GM19240 (cell line): ENCODE measurements at regions not wholly inside any gene's neighbourhood (a gene's known extent, or its start where the extent isn't known, plus 50 kb on each side); places are given as distances from the start of the nearest gene placed in this dataset.
"Not testable (repeated sequence)": the region's sequence is repeated elsewhere in the genome, so short reads cannot be mapped to it uniquely, and the experiment has no call there.

Experiments used
- DNase-seq: peaks from one replicate; pipeline ENCODE4 v3.0.0; 2011; ENCODE audit warnings: low spot score; ENCODE audit not compliant: insufficient read length

DNA sequence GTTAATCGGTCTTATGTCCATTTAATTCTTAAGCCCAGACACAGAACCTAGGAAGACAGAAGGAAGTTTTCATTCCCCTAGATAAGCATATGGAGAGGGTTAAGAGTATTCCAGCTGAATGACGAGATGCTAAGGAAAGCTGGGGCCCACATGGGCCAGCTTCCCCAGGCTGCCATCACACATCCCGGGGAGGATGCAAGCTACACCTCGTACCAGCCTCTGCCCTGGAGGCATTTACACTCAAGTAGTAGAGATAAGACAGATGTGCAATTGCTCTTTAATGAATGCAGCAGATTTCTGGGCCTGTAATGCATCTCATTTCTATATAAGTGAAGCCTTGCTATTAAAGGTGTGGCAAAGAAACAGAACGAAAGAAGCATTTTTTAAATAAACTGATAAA lies 144.5 kb downstream of the MEX3B start:
- DNase-seq: no peak

DNA sequence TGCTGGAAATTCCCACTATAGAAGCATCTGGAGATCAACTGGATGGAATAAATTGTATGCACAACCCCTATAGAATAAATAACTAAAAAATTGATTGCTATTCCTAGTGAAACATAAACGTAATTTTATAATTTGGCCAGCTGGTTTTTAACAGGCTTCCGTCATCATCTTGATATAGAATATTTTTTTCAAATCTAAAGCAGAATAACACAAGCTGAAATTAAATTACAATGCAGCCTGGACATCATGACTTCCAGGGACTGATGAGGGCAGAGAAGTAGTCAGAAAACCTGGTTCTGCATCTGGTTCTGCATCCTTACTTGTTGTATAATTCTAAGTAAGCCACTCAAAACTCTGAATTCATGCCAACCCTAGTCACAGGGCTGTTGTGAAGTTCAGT lies 146.1 kb downstream of the MEX3B start:
- no peak for DNase-seq

DNA sequence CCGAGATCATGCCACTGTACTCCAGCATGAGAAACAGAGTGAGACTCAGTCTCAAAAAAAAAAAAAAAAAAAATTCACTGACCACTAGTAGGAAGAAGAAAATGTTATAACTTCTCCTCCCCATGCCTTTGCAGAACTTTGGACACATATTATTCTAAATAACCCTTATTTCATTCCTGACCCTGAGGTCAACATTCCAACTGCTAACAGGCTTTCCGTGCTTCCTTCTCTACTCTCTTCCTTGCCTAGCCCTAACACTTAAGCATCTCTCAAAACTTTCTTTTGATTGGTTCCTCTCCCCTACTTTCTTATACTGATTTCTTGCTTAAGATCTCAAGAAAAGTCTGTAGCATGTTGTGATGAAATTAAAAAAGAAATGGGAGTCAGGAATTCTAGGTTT lies 146.8 kb downstream of the MEX3B start:
- DNase-seq: no peak

DNA sequence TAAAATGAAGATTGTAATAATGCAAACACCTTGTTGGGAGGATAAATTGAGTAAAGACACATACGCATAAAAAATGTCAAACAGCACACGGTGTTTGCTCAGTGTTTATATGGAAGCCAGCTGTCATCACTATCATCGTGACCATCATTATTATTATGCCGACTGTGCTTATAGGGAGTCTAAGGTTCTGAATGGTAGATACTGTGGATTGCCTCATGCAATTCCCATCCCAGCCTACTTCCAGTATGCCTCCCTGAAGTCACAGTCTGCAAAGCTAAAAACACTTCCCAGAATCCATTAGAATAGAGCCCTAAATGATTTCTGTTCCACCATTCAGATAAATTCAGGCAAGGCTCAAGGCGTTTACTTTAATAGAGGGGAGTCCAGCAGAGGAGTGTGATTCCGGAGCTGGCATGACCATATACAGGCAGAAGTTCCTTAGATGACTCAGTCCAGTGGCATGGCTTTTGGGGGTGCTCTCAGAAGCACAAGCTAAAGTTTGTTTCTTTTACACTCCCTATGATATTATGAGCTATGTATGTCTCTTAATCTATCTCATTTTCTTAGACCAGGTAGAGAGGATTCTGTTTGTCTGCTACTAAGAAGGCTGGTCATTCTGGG lies 148.7 kb downstream of the MEX3B start:
- no peak for DNase-seq

DNA sequence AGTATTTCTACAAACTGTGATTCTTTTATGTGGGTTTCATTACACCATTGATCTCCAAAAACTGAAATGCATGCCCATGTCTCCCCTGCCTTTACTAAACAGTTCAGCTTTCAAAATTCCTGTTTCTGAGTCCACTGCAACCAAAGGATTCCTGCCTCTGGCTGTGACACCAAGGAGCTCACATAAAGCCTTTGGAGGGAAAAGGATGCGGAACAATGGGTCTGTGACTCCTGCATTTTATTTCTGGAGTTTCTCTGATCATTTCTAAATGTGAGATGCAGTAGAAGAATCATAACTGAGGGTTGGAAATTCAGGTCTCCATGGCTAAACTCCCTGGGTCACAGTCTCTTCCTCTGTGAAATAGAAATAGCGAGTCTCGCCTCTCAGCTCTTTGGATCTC lies 149.5 kb downstream of the MEX3B start:
- no peak for DNase-seq

DNA sequence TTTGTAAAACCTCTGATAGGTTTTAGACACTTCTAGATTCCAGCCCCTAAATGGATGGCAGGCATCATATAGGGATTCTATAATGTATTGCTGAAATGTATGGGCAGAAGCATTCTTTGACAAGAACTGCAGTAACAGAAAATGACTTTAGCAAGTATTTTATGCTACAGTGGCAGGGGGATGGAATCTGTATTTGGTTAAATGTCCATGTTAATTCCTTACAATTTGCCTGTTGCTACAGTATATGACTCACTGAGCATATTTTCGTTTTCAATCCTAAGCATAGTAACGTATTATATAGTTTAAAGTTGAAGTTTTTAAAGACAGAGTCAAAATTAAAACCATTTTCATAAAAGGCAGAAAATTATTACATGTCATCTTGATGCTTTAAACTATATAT lies 150.1 kb downstream of the MEX3B start:
- no peak for DNase-seq

DNA sequence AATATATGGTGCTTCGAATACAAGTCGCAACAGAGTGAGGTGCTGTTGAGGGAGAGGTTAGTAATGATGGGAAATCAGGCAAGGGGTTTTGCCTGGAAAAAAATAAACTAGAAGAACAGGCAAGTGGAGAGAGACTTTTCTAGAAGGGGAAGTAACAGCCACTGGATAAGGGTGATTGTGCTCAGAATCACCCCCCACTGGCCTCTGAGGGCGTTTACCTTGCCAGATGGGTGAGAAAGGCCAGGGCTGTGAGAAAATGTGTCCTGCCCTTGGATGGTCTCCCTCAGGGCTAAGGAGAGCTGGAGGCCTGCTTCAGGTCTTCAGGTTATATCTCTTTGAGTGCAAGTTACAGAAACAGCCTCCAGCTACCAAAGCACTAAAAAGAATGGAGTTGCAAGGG lies 151.8 kb downstream of the MEX3B start:
- no peak for DNase-seq

DNA sequence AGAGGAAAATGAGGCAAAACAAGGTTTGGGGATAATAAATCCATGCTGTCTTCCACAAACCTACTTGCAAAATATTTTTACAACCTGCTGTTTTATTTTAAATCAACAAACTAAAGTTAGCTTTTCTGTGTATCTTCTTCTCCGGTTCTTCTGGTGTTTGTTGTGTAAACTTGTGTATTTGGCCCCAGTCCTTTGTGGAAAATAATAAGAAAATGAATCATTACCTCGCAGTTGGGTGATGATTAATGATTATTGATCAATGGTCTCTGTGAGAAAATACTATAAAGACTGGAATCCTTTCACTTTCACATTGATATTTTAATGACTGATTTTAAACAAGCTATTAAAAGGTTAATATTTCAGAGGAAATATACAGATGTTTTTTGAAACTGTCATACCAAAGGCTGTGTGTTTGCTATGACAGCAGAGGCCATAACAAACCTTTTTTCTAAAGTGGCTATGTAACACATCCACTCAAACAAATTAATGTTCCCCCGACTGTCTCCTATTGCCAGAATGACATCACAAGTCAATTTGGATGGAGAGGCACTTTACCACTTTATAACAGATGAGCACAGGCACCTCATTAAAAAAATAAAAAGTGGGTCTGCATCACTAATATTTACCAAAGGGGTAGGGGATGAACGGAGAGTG lies 152.5 kb downstream of the MEX3B start:
- no peak for DNase-seq

DNA sequence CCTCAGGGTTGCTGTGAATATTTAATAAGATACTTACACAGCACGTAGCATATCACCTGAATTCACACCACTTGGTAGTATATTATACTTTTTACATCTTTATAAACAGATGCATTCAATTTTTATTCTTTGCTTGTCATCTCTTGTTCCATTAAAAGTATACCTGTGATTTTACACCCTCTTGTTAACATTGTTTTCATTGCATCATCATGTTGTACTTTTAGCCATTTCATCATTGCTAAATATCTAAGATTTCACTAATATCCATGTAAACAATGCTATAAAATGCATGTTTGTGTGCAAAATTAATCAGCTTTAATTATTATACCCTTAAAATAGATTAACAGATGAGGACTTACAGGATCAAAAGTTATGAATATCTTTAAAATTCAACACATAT lies 155.3 kb downstream of the MEX3B start:
- DNase-seq: no peak

DNA sequence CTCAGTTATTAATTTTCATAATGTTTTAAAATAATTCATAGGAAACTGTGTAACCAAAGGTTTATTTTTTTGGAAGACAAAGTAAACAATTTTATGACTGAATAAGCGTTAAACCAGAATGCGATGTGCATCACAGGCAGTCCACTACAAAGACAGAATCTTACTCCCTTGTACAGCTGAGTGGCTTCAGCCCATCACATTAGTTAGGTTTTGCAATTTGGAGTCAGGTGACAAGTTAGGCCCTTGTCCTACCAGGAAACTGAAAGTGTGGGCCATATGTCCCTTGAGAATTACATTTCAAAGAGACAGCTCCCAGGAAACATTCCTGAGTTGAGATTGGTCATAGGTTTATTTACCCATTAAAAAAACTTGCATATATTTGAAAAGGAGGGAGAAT lies 156.3 kb downstream of the MEX3B start:
- DNase-seq: no peak

DNA sequence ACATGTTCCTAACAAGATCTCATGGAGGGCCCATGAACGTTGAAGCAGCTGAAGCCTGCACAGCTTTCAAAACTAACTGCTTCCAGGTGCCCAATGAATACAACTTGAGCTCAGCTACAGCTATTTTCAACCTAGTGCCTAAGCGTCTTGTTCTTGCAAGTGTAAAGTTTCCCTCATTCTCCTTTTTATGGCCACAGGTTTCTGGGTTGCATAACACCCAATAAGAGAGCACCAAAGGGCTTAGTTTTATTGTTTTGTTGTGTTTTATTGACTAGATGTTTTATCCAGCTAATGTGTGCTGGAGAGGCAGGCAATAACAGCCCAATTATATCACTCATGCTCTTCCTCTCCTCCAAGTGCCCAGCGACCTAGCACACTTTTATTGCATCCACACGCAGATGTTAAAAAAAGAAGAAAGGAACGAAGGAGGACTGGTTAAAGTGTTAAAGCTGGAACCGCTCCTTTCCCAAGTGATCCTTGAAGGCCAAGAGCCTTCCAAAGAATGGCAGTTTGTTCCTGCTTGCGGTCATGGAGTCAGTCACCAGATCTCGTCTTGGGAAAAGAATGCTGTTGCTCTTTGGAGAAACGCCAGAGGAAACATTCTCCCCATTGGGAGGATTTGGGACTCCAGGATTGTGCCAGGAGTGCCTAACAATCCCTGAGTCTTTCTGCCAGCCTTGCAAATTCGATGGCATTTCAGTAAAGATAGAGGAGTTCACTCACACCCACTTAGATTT lies 156.9 kb downstream of the MEX3B start:
- no peak for DNase-seq

DNA sequence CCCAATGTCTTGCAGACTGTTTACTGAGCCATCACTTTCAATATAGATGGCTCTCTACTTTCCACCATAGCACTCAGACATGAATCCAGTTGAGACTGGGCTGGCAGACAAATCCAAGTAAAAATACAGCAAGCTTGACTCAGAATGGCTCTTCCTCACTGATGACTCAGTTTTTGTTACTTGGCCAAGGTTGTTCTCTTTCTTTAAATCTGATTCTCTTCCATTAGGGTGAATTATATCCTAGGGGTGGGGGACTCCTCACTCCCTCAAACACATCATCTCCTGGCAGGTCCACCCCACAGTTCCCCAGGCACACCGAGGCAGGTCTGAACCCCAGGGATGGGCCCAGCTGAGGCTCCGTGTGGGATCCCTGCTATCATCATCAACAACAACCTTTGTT lies 157.9 kb downstream of the MEX3B start:
- no peak for DNase-seq

DNA sequence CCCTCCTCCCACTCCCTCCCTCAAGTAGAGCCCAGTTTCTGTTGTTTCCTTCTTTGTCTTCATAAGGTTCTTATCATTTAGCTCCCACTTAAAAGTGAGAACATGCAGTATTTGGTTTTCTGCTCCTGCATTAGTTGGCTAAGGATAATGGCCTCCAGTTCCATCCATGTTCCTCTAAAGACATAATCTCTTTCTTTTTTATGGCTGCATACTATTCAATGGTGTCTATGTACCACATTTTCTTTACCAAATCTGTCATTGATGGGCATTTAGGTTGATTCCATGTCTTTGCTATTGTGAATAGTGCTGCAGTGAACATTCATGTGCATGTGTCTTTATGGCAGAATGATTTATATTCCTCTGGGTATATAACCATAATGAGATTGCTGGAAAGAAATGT lies 158.6 kb downstream of the MEX3B start:
- DNase-seq: not testable (repeated sequence)

DNA sequence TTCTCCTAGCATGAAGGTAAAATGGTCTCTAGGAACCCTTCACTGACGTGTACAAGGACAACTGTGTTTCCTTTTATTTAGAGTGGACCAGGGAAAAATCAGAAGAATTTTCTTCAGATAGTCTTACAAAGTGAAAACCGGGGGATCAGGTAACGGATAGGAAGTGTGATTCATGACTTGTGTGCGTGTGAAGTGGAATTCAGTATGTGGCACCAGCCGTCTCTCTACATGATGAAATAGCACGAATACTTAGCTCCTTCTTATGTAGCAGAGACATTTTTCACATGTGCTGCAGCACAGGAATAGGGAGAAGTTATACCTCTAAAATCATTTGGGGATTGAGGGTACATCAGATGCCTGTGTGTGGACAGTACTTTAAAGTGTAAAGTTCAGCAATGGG lies 159.2 kb downstream of the MEX3B start:
- DNase-seq: no peak

DNA sequence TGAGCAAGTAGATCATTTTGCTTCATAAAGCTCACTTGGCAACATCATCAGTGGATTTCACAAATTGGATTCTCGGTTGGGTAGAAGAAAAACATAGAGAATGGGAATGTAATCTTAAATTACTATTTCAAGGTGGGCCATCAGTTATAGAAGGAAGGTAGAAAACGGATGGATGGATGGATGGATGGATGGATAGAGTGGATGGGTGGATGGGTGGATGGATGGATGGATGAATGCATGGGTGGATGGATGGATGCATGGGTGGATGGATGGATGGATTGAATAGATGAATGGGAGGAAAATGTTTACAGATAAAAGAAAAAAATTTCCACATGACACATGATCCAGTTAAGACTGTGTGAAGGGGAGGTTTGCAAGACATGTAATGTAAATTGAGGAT lies 159.7 kb downstream of the MEX3B start:
- no peak for DNase-seq

DNA sequence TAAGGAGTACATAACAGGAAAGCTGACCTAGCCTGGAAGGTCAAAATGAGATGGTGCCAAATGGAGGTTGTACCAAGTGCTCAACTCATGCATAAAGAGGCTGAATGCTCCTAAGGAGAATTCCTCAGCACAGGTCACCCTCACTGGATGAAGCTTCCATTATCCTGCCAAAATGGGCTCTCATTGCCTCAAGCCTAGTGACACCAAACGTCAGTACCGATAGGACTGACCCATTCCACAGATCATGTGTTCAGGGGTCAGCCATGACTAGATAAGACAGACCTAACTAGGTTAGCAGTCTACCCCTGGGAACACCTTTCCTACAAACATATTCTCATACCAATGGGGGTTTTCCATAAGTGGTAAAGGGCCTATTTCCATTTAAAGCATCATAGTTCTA lies 160.7 kb downstream of the MEX3B start:
- no peak for DNase-seq

DNA sequence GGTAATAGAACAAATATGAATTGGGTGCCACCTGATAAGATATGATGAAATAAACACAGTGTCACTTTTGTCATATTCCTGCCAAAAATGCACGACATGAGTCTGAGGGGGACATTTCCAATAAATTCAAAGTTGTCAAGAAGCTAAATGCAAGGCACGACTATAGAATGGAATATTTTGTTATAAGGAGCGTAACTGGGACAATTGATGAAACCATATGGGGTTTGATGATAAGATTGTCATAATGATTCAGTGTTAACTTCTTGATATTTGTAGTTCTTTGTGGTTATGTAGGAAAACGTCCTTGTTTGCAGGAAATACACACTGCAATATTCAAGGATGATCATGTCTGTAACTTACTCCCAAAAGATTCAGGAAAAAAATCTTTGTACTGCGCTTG lies 163.3 kb downstream of the MEX3B start:
- no peak for DNase-seq

DNA sequence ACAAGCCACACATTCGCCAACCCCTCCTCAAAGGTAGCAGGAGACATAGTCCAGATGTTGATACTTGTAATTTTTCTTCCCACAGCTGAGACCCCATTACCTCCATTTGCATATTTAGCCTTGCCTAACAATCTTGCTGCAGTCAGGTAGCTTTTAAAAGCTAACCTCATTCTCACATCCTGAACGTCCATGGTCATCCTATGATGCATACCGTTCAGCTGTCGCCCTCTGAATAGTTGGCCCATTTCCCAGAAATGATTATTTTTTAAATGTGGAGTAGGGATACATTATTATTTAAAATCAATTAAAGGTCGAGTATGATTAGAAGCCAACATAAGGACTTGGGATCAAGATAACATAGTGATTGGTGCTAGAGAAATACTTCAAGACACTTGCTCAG lies 165.0 kb downstream of the MEX3B start:
- no peak for DNase-seq

DNA sequence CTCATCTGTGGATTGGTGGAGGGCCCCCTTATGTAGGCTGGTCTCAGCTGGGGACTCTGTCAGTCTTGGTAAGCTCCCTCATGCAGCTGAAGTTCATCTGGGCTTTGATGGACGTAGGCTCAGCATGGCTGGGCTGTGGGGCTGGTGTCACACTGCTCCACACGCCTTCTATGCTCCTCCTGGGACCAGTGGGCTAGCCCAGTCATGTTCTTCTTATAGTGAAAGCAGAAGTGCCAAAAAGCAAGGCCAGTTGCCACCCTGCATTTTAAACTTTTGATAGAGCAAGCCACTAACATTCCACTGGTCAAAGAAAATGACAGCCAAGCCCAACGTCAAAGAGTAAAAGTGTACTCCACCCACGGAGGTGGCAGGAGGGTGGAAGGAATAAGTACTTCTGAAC lies 165.5 kb downstream of the MEX3B start:
- DNase-seq: peak; percentile 3

DNA sequence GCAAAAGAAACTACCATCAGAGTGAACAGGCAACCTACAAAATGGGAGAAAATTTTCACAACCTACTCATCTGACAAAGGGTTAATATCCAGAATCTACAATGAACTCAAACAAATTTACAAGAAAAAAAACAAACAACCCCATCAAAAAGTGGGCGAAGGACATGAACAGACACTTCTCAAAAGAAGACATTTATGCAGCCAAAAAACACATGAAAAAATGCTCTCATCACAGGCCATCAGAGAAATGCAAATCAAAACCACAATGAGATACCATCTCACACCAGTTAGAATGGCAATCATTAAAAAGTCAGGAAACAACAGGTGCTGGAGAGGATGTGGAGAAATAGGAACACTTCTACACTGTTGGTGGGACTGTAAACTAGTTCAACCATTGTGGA lies 170.1 kb downstream of the MEX3B start:
- DNase-seq: not testable (repeated sequence)

DNA sequence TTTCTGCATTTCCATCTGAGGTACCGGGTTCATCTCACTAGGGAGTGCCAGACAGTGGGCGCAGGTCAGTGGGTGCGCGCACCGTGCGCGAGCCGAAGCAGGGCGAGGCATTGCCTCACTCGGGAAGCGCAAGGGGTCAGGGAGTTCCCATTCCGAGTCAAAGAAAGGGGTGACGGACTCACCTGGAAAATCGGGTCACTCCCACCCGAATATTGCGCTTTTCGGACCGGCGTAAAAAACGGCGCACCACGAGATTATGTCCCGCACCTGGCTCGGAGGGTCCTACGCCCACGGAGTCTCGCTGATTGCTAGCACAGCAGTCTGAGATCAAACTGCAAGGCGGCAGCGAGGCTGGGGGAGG lies 175.1 kb downstream of the MEX3B start:
- not testable (repeated sequence) for DNase-seq

DNA sequence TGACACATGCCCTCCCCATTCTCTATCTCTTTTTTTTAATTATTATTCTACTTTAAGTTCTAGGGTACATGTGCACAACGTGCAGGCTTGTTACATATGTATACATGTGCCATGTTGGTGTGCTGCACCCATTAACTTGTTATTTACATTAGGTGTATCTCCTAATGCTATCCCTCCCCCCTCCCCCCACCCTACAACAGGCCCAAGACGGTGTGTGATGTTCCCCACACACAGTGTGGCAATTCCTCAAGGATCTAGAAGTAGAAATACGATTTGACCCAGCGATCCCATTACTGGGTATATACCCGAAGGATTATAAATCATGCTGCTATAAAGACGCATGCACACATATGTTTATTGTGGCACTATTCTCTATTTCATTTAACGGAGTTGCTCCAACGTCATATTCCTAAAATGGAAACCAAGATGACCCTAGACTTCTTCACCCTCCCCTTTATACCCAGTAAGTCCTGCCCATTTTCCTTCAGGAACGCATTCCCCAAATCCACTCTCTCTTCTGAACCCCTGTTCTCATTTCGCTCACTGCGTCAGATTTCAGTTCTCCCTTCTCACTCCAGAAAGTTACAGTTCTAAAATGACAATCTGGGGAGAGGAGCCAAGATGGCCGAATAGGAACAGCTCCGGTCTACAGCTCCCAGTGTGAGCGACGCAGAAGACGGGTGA lies 175.6 kb downstream of the MEX3B start:
- DNase-seq: not testable (repeated sequence)
